GM23338 (cell line): ENCODE measurements at regions not wholly inside any gene's neighbourhood (a gene's known extent, or its start where the extent isn't known, plus 50 kb on each side); places are given as distances from the start of the nearest gene placed in this dataset.

Experiments used
- CREB1 ChIP-seq: fragments of 250-450 bp; sonication (Bioruptor Pico); IDR thresholded peaks from 2 replicates; pipeline ENCODE4 v1.5.0; 2020; ENCODE audit warnings: low read depth, mild to moderate bottlenecking, moderate library complexity
- CTCF ChIP-seq, 2 experiments: fragments of 200-600 bp in 1 of 2; sonication (generic) in 1 of 2; conservative IDR thresholded peaks; 2 replicates each; pipeline versions ENCODE4 v1.5.1 to v1.6.1; 2016 to 2017; ENCODE audit warnings: antibody characterized with exemption in 2 of 2, low read depth in 2 of 2, mild to moderate bottlenecking in 2 of 2, moderate library complexity in 1 of 2
- EZH2 ChIP-seq: fragments of 200-600 bp; sonication (generic); IDR thresholded peaks from one replicate; pipeline ENCODE4 v1.8.0; 2017; ENCODE audit warnings: antibody characterized with exemption, mild to moderate bottlenecking, low read depth; ENCODE audit not compliant: unreplicated experiment
- EZH2phosphoT487 ChIP-seq: fragments of 200-600 bp; sonication (generic); IDR thresholded peaks from one replicate; pipeline ENCODE4 v1.8.1; 2018; ENCODE audit warnings: antibody characterized with exemption; ENCODE audit not compliant: unreplicated experiment
- JUNB ChIP-seq: IDR thresholded peaks from one replicate; pipeline ENCODE4 v1.6.1; 2016; ENCODE audit warnings: antibody characterized with exemption; ENCODE audit not compliant: unreplicated experiment
- NANOG ChIP-seq: IDR thresholded peaks from 2 replicates; pipeline ENCODE4 v1.6.1; 2016; ENCODE audit warnings: antibody characterized with exemption, borderline replicate concordance
- POLR2AphosphoS5 ChIP-seq: IDR thresholded peaks from 2 replicates; pipeline ENCODE4 v1.6.1; 2016; ENCODE audit warnings: antibody characterized with exemption, low read depth
- REST ChIP-seq: IDR thresholded peaks from one replicate; pipeline ENCODE4 v1.6.1; 2018; ENCODE audit warnings: antibody characterized with exemption; ENCODE audit not compliant: unreplicated experiment
- ZNF331 ChIP-seq: fragments of 250-450 bp; sonication (Bioruptor Pico); IDR thresholded peaks from 2 replicates; pipeline ENCODE4 v1.5.0; 2020; ENCODE audit warnings: low read depth, mild to moderate bottlenecking, moderate library complexity

- TF ChIP-seq REST (no peak), CTCF (conservative IDR thresholded peaks at IDR 0.05; ENCODE audit: low read depth in 2 of 2) (no peak), EZH2phosphoT487 (no peak), POLR2AphosphoS5 (no peak), JUNB (no peak), EZH2 (no peak), CREB1 (CRISPR knock-in tag) (no peak), ZNF331 (no peak), NANOG (no peak)
These were observed 900.3 kb downstream of the DSC3 start for GRCh38 chr18:30142248-30142647.
